Omental fat pad (tissue), 3 donors: ENCODE measurements at regions not wholly inside any gene's neighbourhood (a gene's known extent, or its start where the extent isn't known, plus 50 kb on each side); places are given as distances from the start of the nearest gene placed in this dataset.
"Not testable (repeated sequence)": the region's sequence is repeated elsewhere in the genome, so short reads cannot be mapped to it uniquely, and the experiment has no call there.

Experiments
- ATAC-seq: fragments of 150-250 bp; one replicate; pipeline ENCODE4 v1.9.1; 2016; ENCODE audit warnings: mild to moderate bottlenecking, moderate library complexity; ENCODE audit not compliant: low FRiP score
- DNase-seq: peaks from one replicate; pipeline ENCODE4 v3.0.0-alpha.2; 2019; ENCODE audit warnings: low spot score
- TF ChIP-seq, protein P1 (sequence below), 3 donors: fragments of 450-650 bp; IDR thresholded peaks; one replicate each; pipeline ENCODE4 v1.5.1; 2016 to 2017; ENCODE audit warnings: antibody characterized with exemption in 3 of 3, mild to moderate bottlenecking in 3 of 3, moderate library complexity in 2 of 3

- no peak for ATAC-seq
- no peak for DNase-seq
- TF ChIP-seq, protein P1, sequence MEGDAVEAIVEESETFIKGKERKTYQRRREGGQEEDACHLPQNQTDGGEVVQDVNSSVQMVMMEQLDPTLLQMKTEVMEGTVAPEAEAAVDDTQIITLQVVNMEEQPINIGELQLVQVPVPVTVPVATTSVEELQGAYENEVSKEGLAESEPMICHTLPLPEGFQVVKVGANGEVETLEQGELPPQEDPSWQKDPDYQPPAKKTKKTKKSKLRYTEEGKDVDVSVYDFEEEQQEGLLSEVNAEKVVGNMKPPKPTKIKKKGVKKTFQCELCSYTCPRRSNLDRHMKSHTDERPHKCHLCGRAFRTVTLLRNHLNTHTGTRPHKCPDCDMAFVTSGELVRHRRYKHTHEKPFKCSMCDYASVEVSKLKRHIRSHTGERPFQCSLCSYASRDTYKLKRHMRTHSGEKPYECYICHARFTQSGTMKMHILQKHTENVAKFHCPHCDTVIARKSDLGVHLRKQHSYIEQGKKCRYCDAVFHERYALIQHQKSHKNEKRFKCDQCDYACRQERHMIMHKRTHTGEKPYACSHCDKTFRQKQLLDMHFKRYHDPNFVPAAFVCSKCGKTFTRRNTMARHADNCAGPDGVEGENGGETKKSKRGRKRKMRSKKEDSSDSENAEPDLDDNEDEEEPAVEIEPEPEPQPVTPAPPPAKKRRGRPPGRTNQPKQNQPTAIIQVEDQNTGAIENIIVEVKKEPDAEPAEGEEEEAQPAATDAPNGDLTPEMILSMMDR (IDR thresholded peaks at IDR 0.05), result no peak
These were observed 120.6 kb downstream of the GATA6 start for GRCh38 chr18:22290004-22290403.

DNA sequence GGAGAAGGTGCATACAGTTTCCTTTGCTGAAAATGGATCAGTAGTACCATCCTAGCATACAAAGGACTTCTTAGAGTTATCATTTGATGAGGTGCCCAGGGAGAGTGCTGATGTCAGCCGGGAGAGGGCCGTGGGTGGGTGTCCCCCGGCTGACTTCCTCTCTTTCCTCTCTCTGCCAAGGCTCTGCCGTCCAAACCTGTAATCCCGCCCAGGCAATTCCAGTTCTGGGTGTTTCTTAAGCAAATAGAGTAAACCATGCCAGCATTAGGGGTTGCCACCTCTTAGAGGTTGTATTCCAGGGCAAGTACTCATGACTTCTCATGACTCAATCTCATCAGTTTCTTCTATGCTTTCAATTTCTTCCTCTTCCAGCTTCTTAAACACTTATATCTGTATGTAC is 117.2 kb downstream of the GATA6 start:
- TF ChIP-seq, protein P1 (IDR thresholded peaks at IDR 0.05), result no peak
- ATAC-seq (peak; percentile 87), DNase-seq (no peak)

- TF ChIP-seq, protein P1 (IDR thresholded peaks at IDR 0.05), result no peak
- DNase-seq (no peak), ATAC-seq (peak; percentile 13)
These were observed 116.2 kb downstream of the GATA6 start for GRCh38 chr18:22285361-22286140.

GRCh38 chr18:22284581-22285360 is 115.4 kb downstream of the GATA6 start:
- DNase-seq (no peak), ATAC-seq (no peak)
- TF ChIP-seq, protein P1 (IDR thresholded peaks at IDR 0.05), result no peak

DNA sequence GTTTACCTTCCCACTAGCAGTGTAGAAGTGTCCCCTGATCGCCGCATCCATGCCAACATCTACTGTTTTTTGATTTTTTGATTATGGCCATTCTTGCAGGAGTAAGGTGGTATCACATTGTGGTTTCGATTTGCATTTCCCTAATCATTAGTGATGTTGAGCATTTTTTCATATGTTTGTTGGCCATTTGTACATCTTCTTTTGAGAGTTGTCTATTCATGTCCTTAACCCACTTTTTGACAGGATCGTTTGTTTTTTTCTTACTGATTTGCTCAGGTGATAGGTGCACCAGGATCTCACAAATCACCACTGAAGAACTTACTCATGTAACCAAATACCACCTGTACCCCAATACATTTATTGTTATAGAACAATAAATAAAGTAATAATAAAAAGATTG is 114.5 kb downstream of the GATA6 start:
- ATAC-seq, DNase-seq: not testable (repeated sequence)

DNA sequence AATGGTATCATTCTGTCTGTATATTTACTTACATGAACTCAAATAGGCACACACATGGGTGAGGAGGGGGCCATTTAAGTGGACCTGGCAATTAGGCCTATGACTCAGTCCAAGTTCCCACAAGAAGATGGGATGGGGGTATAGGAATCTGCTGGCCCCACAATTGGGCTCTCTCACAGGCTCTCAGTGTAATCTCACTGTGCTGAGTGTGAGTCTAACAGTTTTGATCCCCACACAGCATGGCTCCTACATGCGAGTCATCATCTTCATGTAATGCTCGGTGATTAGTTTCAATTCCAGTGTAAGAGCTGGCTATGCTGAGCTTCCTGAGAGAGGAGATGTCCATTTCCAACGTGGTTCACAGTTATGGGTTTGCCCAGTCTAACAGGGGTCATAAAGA is 114.0 kb downstream of the GATA6 start:
- TF ChIP-seq, protein P1 (IDR thresholded peaks at IDR 0.05), result no peak
- no peak for DNase-seq
- no peak for ATAC-seq

GRCh38 chr18:22283116-22283395 is 113.7 kb downstream of the GATA6 start:
- TF ChIP-seq, protein P1 (IDR thresholded peaks at IDR 0.05), result no peak
- DNase-seq (no peak), ATAC-seq (no peak)
